Neural cell (in vitro differentiated cells): ENCODE measurements at regions not wholly inside any gene's neighbourhood (a gene's known extent, or its start where the extent isn't known, plus 50 kb on each side); places are given as distances from the start of the nearest gene placed in this dataset.

Experiments
- EZH2 ChIP-seq: fragments of 200-600, 300-800 bp; shearing (Covaris generic), sonication (generic); IDR thresholded peaks from 2 replicates; pipeline ENCODE4 v1.6.1; 2014; ENCODE audit warnings: antibody characterized with exemption, low read length, borderline replicate concordance, mild to moderate bottlenecking; ENCODE audit not compliant: insufficient read depth, poor library complexity, severe bottlenecking
- POLR2AphosphoS5 ChIP-seq: IDR thresholded peaks from 2 replicates; pipeline ENCODE4 v1.6.1; 2012
- REST ChIP-seq: IDR thresholded peaks from 2 replicates; pipeline ENCODE4 v1.6.1; 2012; ENCODE audit warnings: borderline replicate concordance
- TF ChIP-seq, protein P1 (sequence below): fragments of 450-650 bp; IDR thresholded peaks from 2 replicates; pipeline ENCODE4 v1.5.1; 2014; ENCODE audit warnings: antibody characterized with exemption, mild to moderate bottlenecking, moderate library complexity; ENCODE audit not compliant: poor library complexity, severe bottlenecking

GRCh38 chr12:102682366-102683289 lies 202.3 kb upstream of the IGF1 start:
- TF ChIP-seq, protein P1, sequence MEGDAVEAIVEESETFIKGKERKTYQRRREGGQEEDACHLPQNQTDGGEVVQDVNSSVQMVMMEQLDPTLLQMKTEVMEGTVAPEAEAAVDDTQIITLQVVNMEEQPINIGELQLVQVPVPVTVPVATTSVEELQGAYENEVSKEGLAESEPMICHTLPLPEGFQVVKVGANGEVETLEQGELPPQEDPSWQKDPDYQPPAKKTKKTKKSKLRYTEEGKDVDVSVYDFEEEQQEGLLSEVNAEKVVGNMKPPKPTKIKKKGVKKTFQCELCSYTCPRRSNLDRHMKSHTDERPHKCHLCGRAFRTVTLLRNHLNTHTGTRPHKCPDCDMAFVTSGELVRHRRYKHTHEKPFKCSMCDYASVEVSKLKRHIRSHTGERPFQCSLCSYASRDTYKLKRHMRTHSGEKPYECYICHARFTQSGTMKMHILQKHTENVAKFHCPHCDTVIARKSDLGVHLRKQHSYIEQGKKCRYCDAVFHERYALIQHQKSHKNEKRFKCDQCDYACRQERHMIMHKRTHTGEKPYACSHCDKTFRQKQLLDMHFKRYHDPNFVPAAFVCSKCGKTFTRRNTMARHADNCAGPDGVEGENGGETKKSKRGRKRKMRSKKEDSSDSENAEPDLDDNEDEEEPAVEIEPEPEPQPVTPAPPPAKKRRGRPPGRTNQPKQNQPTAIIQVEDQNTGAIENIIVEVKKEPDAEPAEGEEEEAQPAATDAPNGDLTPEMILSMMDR = no peak
- TF ChIP-seq POLR2AphosphoS5 (no peak), EZH2 (no peak), REST (no peak)
